HG02588 (cell line): ENCODE measurements at regions not wholly inside any gene's neighbourhood (a gene's known extent, or its start where the extent isn't known, plus 50 kb on each side); places are given as distances from the start of the nearest gene placed in this dataset.

ENCODE experiments used
- ATAC-seq: cut with Tn5 transposase; IDR thresholded peaks from one replicate; pipeline ENCODE4 v1.9.1; 2021; ENCODE audit warnings: mild to moderate bottlenecking, moderate library complexity; ENCODE audit not compliant: unreplicated experiment

DNA sequence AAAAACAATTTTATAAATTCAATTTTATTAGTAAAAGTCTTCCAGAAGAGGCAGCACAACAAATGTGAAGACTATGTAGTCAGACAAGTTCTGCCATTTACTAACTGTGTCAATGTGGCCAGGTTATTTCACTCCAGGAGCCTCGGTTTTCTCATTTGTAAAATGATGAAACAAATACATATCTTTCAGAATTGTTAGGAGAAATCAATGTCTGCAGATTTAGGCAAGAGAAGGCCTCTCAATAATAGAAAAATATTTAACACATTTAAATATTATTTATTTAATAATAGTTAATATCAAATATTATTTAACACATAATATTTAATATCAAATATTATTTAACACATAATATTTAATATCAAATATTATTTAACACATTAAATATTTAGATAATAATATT lies 75.6 kb upstream of the PTGFR start:
- ATAC-seq, result no peak

- no peak for ATAC-seq
Observed at GRCh38 chr1:78419309-78419708, 71.5 kb upstream of the PTGFR start.

- ATAC-seq, result no peak
Observed at GRCh38 chr1:78420181-78420580, 70.6 kb upstream of the PTGFR start.

DNA sequence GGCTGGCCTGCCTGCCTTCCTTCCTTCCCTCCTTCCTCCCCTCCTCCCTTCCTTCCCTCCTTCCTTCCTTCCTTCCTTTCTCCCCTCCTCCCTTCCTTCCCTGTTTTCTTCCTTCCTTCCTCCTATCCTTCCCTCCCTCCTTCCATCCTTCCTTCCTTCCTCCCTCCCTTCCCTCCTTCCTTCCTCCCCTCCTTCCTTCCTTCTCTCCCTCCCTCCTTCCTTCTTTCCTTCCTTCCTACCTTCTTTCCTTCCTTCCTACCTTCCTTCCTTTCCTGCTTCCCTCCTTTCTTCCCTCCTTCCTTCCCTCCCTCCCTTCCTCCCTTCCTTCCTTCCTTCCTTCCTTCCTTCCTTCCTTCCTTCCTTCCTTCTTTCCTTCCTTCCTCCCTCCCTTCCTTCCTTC lies 70.1 kb upstream of the PTGFR start:
- ATAC-seq, result no peak

DNA sequence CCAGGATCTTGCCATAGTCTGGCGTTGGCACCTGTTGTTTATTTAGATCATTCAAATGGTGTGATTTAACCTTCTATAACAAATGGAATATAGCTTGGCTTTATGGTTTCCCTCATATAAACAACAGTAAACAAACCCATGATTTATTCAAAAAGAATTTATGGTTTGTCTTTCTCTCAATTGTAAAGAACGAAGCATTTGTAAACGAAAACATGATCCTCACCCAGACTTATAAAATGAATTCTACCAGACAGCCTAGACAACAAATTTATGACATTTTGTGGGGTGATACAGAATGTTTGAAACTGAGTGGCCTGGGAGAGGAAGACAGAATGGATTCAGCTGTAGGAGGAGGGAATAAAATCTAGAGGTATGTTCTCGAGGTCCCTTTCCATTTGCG lies 66.1 kb upstream of the PTGFR start:
- no peak for ATAC-seq

- no peak for ATAC-seq
Observed at GRCh38 chr1:78426408-78426807, 64.4 kb upstream of the PTGFR start.

- no peak for ATAC-seq
Observed at GRCh38 chr1:78427506-78427905, 63.3 kb upstream of the PTGFR start.

GRCh38 chr1:78432016-78432415 lies 58.8 kb upstream of the PTGFR start:
- ATAC-seq, result no peak

DNA sequence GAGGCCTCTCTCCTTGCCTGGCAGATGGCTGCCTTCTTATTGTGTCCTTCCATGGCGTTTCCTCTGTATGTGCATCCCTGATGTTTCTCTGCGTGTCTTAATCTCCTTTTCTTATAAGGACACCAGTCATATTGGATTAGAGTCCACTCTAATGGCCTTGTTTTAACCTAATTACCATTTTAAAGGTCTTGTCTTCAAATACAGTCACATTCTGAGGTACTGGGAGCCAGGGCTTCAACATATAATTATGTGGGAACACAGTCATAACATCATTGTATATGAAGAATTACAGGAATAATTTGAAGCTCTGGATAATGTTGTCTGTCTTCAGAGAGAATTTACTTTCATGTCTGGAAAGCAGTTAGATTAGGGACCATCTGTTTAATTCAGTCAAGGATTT lies 56.4 kb upstream of the PTGFR start:
- ATAC-seq, result no peak

GRCh38 chr1:78436961-78437360 lies 53.8 kb upstream of the PTGFR start:
- no peak for ATAC-seq

DNA sequence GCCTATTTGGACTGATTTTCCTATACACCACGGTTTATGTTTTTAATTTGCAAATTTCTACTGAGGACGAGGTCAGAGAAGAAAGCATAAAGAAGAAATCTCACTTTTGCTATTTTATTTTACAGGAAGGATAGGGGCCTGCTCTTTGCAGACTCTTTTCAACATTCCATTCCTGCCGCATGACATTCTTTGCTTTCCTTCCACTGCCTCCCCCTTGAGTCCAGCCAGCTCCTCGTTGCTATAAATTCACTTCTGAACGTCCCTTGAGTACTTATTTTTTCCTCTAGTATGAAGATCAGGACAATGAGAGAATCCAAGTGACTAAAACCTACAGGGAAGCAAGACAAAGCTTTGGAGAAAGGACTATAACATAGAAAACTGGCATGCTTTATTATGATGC lies 53.4 kb upstream of the PTGFR start:
- ATAC-seq, result no peak

DNA sequence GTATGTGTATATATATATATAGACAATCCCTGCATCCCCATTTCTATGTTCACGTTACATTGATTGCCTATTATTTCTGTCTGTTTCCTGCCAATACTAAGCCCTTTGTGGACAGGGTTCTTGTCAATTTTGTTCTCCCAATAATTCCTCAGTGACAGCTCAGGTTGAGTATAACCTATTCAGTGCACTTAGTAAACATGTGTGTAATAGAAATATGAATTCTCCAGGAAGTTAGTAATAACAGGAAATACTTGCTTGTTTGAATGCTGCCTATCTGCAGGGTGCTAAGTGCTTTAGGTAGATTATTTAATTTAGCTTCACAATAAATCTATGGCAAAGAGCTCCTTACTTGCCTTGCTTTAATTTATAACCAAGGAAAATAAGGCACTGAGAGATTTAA lies 52.8 kb upstream of the PTGFR start:
- ATAC-seq, result no peak

DNA sequence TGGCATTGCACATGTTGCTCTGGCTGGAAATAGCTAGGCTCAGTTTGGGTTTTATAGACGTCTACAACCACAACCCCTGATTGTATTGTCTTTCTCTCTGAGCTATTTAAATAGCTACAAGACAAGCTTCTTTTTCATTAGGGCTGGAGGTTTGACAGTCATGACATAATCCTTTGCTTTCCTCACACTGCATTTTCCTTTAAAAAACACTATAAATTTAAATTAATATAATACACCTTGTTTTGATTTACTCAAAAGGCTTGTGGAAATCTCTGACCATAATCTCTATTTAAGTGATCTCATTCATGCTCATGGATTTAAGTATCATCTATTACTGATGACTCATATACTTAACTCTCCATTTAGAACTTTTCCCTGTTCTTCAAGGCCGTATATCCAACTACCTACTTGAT lies 50.4 kb upstream of the PTGFR start:
- ATAC-seq, result no peak
